ENCODE measurements at regions not wholly inside any gene's neighbourhood (a gene's known extent, or its start where the extent isn't known, plus 50 kb on each side); places are given as distances from the start of the nearest gene placed in this dataset.

DNA sequence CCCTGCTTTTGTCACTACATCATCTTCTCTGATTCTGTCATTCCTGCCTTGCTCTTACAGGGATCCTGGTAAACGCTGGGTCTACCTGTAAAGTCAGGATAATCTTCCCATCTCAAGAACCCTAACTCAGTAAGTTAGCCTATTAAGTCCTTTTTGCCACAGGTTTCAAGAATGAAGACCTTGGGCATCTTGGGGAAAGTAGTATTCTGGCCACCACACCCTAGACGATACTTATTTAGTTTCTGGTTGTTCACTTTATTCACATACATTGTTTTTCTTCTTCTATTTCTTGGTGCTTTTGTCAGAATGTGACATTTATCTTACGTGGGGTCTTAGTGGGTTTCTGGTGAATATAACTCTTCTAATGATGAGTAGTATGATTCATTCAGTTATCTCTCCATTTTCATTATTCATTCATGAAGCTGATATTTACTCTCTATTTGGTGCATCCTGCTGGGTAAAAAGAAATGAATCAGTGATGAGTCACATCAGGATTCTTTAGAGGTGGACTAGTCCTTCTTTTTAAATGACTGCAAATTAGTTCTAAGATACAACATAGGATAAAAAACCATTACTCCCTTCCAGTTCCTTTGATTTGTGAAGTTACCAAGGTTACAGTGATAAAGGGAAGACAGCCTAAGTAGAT lies 514.4 kb upstream of the B3GALT2 start:
- no TSS peak for BruUV-seq (replicated peaks)
- TF ChIP-seq HLTF (IDR thresholded peaks at IDR 0.05) (no peak), SMAD4 (CRISPR knock-in tag; conservative IDR thresholded peaks at IDR 0.05) (no peak), GTF2A2 (tag; IDR thresholded peaks at IDR 0.05) (no peak), ZNF699 (CRISPR knock-in tag; IDR thresholded peaks at IDR 0.05; ENCODE audit: insufficient replicate concordance) (no peak), MED1 (CRISPR knock-in tag; IDR thresholded peaks at IDR 0.05; ENCODE audit: borderline replicate concordance) (no peak), RAD51 (IDR thresholded peaks at IDR 0.05; ENCODE audit: borderline replicate concordance, low read depth) (no peak), MEF2A (IDR thresholded peaks at IDR 0.05; ENCODE audit: control insufficient read depth, low read depth, low read length) (no peak), DIDO1 (tag; IDR thresholded peaks at IDR 0.05; ENCODE audit: low read depth) (no peak), TBL1XR1 (IDR thresholded peaks at IDR 0.05; ENCODE audit: low read length in 2 of 2) (no peak), TRIM28 (IDR thresholded peaks at IDR 0.05) (no peak), ETV5 (CRISPR knock-in tag; IDR thresholded peaks at IDR 0.05; ENCODE audit: low read depth) (no peak), CREM (IDR thresholded peaks at IDR 0.05; ENCODE audit: low read depth) (no peak), FOXA1 (IDR thresholded peaks at IDR 0.05; ENCODE audit: borderline replicate concordance) (no peak), CBX5 (IDR thresholded peaks at IDR 0.05; ENCODE audit: borderline replicate concordance, low read depth) (no peak), CHCHD3 (CRISPR knock-in tag; IDR thresholded peaks at IDR 0.05) (no peak), FOXM1 (IDR thresholded peaks at IDR 0.05; ENCODE audit: low read depth) (no peak), FOXM1 (CRISPR knock-in tag; IDR thresholded peaks at IDR 0.05; ENCODE audit: low read depth) (no peak), MYNN (IDR thresholded peaks at IDR 0.05) (no peak), MYNN (CRISPR knock-in tag; IDR thresholded peaks at IDR 0.05) (no peak)
- TF ChIP-seq, protein P1, sequence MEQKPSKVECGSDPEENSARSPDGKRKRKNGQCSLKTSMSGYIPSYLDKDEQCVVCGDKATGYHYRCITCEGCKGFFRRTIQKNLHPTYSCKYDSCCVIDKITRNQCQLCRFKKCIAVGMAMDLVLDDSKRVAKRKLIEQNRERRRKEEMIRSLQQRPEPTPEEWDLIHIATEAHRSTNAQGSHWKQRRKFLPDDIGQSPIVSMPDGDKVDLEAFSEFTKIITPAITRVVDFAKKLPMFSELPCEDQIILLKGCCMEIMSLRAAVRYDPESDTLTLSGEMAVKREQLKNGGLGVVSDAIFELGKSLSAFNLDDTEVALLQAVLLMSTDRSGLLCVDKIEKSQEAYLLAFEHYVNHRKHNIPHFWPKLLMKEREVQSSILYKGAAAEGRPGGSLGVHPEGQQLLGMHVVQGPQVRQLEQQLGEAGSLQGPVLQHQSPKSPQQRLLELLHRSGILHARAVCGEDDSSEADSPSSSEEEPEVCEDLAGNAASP (IDR thresholded peaks at IDR 0.05): no peak
- TF ChIP-seq, protein P2, sequence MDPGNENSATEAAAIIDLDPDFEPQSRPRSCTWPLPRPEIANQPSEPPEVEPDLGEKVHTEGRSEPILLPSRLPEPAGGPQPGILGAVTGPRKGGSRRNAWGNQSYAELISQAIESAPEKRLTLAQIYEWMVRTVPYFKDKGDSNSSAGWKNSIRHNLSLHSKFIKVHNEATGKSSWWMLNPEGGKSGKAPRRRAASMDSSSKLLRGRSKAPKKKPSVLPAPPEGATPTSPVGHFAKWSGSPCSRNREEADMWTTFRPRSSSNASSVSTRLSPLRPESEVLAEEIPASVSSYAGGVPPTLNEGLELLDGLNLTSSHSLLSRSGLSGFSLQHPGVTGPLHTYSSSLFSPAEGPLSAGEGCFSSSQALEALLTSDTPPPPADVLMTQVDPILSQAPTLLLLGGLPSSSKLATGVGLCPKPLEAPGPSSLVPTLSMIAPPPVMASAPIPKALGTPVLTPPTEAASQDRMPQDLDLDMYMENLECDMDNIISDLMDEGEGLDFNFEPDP (CRISPR knock-in tag; IDR thresholded peaks at IDR 0.05): no peak
- ATAC-seq (no peak), DNase-seq (ENCODE audit: extremely low read depth in 1 of 4, low spot score in 3 of 4) (no peak), FAIRE-seq (no peak)
- Histone ChIP-seq H4K20me1 (replicated peaks; ENCODE audit: control insufficient read depth, insufficient read depth, low read length) (no peaks in the 10 kb centered on the region), H3K4me3 (no peak overlapping the region), H3K4me2 (ENCODE audit: insufficient read depth, low read length) (no peak overlapping the region), H3K27ac (ENCODE audit: extremely low read depth, low read depth, low read length) (no peak overlapping the region), H3K9me1 (ENCODE audit: control insufficient read depth, insufficient read depth, low read length) (no peaks in the 10 kb centered on the region), H3K4me1 (replicated peaks in 1 of 2; ENCODE audit: control insufficient read depth in 2 of 2, insufficient read depth in 2 of 2, low read length in 2 of 2) (no peaks in the 10 kb centered on the region), H3K36me3 (ENCODE audit: control insufficient read depth, insufficient read depth, low read length) (no peaks in the 10 kb centered on the region), H3K9me3 (replicated peaks; ENCODE audit: control insufficient read depth, insufficient read depth, low read depth, low read length) (no peaks in the 10 kb centered on the region), H3K27me3 (ENCODE audit: control insufficient read depth in 2 of 2, insufficient read depth in 2 of 2, low read length in 2 of 2) (no peaks in the 10 kb centered on the region), H2AFZ (ENCODE audit: low read depth, low read length) (no peak overlapping the region), H3K9ac (ENCODE audit: insufficient read depth in 1 of 2, low read depth in 2 of 2, low read length in 2 of 2) (no peak overlapping the region), H3K79me2 (ENCODE audit: control insufficient read depth, insufficient read depth, low read length) (no peaks in the 10 kb centered on the region)
- POLR2A ChIA-PET: no interaction called here
- WGBS (ENCODE audit: insufficient coverage, low coverage, missing lambda C conversion rate): 3% methylated on average over 3 of the region's 3 CpGs
- CTCF ChIA-PET (ENCODE audit: low intra/inter-chr PET ratio): no interaction called here
- in situ Hi-C loops (cut with MboI): no loop called here
- intact Hi-C loops (cut with micrococcal nuclease): no loop called here

All from K562 (cell line).